ENCODE measurements at regions not wholly inside any gene's neighbourhood (a gene's known extent, or its start where the extent isn't known, plus 50 kb on each side); places are given as distances from the start of the nearest gene placed in this dataset.

DNA sequence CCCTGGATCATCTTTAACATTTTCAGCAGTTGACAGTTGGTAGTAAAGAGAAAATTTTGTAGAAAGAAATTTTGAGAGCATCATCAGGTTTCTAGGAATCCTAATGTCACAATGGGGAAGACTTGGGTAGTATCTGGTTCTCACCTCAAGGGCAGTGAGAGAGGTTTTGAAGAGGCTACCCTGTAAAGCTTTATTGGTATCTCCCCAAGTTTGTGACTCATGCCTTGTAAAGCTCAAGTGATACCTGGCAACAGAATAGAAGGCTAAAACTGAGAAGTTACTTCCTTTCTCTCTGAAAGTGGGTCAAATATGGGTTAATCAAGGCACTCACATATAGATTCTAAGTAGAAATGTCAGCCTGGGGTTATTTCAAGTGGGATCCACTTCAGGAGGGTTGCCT lies 196.4 kb downstream of the SUCNR1 start:
- TF ChIP-seq, protein P1, sequence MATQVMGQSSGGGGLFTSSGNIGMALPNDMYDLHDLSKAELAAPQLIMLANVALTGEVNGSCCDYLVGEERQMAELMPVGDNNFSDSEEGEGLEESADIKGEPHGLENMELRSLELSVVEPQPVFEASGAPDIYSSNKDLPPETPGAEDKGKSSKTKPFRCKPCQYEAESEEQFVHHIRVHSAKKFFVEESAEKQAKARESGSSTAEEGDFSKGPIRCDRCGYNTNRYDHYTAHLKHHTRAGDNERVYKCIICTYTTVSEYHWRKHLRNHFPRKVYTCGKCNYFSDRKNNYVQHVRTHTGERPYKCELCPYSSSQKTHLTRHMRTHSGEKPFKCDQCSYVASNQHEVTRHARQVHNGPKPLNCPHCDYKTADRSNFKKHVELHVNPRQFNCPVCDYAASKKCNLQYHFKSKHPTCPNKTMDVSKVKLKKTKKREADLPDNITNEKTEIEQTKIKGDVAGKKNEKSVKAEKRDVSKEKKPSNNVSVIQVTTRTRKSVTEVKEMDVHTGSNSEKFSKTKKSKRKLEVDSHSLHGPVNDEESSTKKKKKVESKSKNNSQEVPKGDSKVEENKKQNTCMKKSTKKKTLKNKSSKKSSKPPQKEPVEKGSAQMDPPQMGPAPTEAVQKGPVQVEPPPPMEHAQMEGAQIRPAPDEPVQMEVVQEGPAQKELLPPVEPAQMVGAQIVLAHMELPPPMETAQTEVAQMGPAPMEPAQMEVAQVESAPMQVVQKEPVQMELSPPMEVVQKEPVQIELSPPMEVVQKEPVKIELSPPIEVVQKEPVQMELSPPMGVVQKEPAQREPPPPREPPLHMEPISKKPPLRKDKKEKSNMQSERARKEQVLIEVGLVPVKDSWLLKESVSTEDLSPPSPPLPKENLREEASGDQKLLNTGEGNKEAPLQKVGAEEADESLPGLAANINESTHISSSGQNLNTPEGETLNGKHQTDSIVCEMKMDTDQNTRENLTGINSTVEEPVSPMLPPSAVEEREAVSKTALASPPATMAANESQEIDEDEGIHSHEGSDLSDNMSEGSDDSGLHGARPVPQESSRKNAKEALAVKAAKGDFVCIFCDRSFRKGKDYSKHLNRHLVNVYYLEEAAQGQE (IDR thresholded peaks at IDR 0.05; ENCODE audit: insufficient read depth in 1 of 2, low read depth in 2 of 2, low read length in 1 of 2) = no peak
- no peak for TF ChIP-seq CTCF (IDR thresholded peaks at IDR 0.05)
- no peak for TF ChIP-seq TCF7L2 (IDR thresholded peaks at IDR 0.05; ENCODE audit: low read depth, low read length)
- no peak for TF ChIP-seq SIN3A (IDR thresholded peaks at IDR 0.05; ENCODE audit: borderline replicate concordance, insufficient read depth, low read depth, low read length)
- no peak for TF ChIP-seq POLR2AphosphoS5 (IDR thresholded peaks at IDR 0.05; ENCODE audit: low read depth, low read length)
- intact Hi-C loops (cut with micrococcal nuclease; ENCODE audit: unreplicated experiment) = loop anchor here (5.0 to 10.0 kb wide), 2 partner anchors 55 to 372 kb away; no protein-coding TSS in a partner anchor
- Histone ChIP-seq H3K9me3 (ENCODE audit: control insufficient read depth, insufficient read depth, low read depth, low read length) (peaks cover 10% of the 10 kb centered on the region; the same call in 1 of the 2 replicates), H3K36me3 (ENCODE audit: control insufficient read depth, insufficient read depth, low read length) (no peaks in the 10 kb centered on the region), H3K27me3 (ENCODE audit: control insufficient read depth, insufficient read depth, low read length) (no peaks in the 10 kb centered on the region), H3K27ac (ENCODE audit: low read length) (no peak overlapping the region), H3K4me3 (ENCODE audit: low read depth in 2 of 2, low read length in 2 of 2) (no peak overlapping the region), H3K4me1 (ENCODE audit: control insufficient read depth, insufficient read depth, low read length) (no peaks in the 10 kb centered on the region)
- ATAC-seq = no peak
- no peak for DNase-seq (ENCODE audit: low read depth, low spot score)
- BruUV-seq (replicated peaks) = no TSS peak
- ChIA-PET POLR2A (no interaction called here), CTCF (interaction anchor here (0.6 kb wide), 1 partner anchor 1282 kb away, joined by 3 read pairs; no protein-coding TSS in a partner anchor)
- in situ Hi-C loops (cut with HindIII; ENCODE audit: low pct_unique_long_range_greater_than_20kb, low sequenced_read_pairs) = no loop called here

- TF ChIP-seq SIN3A (IDR thresholded peaks at IDR 0.05; ENCODE audit: borderline replicate concordance, insufficient read depth, low read depth, low read length) (no peak), TCF7L2 (IDR thresholded peaks at IDR 0.05; ENCODE audit: low read depth, low read length) (no peak), CTCF (IDR thresholded peaks at IDR 0.05) (no peak), POLR2AphosphoS5 (IDR thresholded peaks at IDR 0.05; ENCODE audit: low read depth, low read length) (no peak)
- TF ChIP-seq, protein P1 (IDR thresholded peaks at IDR 0.05; ENCODE audit: insufficient read depth in 1 of 2, low read depth in 2 of 2, low read length in 1 of 2) = no peak
- no TSS peak for BruUV-seq (replicated peaks)
Measured at GRCh38 chr3:152071315-152071714, 197.4 kb upstream of the MBNL1 start.

More at GRCh38 chr3:152071315-152071714, 197.4 kb upstream of the MBNL1 start:
- Histone ChIP-seq H3K27ac (ENCODE audit: low read length) (no peak overlapping the region), H3K4me3 (ENCODE audit: low read depth in 2 of 2, low read length in 2 of 2) (no peak overlapping the region), H3K4me1 (ENCODE audit: control insufficient read depth, insufficient read depth, low read length) (no peaks in the 10 kb centered on the region), H3K36me3 (ENCODE audit: control insufficient read depth, insufficient read depth, low read length) (no peaks in the 10 kb centered on the region), H3K9me3 (ENCODE audit: control insufficient read depth, insufficient read depth, low read depth, low read length) (peaks cover 10% of the 10 kb centered on the region; the same call in 1 of the 2 replicates), H3K27me3 (ENCODE audit: control insufficient read depth, insufficient read depth, low read length) (no peaks in the 10 kb centered on the region)
- no peak for DNase-seq (ENCODE audit: low read depth, low spot score)
- intact Hi-C loops (cut with micrococcal nuclease; ENCODE audit: unreplicated experiment) (loop anchor here (5.0 kb wide), 1 partner anchor 371 kb away; no protein-coding TSS in a partner anchor), in situ Hi-C loops (cut with HindIII; ENCODE audit: low pct_unique_long_range_greater_than_20kb, low sequenced_read_pairs) (no loop called here)
- ATAC-seq = no peak
- CTCF ChIA-PET = interaction anchor here (0.6 to 1.3 kb wide), 4 partner anchors 289 to 407 kb away, joined by 3 to 6 read pairs (median 6); no protein-coding TSS in a partner anchor
- POLR2A ChIA-PET = interaction anchor here (0.6 kb wide), 1 partner anchor 197 kb away, joined by 5 read pairs; the partner anchor contains the start of gene MBNL1
